ENCODE measurements at regions not wholly inside any gene's neighbourhood (a gene's known extent, or its start where the extent isn't known, plus 50 kb on each side); places are given as distances from the start of the nearest gene placed in this dataset.
A peak's percentile ranks its signal among the peaks of the same experiment; 100 is the strongest.
"Not testable (repeated sequence)": the region's sequence is repeated elsewhere in the genome, so short reads cannot be mapped to it uniquely, and the experiment has no call there.

DNA sequence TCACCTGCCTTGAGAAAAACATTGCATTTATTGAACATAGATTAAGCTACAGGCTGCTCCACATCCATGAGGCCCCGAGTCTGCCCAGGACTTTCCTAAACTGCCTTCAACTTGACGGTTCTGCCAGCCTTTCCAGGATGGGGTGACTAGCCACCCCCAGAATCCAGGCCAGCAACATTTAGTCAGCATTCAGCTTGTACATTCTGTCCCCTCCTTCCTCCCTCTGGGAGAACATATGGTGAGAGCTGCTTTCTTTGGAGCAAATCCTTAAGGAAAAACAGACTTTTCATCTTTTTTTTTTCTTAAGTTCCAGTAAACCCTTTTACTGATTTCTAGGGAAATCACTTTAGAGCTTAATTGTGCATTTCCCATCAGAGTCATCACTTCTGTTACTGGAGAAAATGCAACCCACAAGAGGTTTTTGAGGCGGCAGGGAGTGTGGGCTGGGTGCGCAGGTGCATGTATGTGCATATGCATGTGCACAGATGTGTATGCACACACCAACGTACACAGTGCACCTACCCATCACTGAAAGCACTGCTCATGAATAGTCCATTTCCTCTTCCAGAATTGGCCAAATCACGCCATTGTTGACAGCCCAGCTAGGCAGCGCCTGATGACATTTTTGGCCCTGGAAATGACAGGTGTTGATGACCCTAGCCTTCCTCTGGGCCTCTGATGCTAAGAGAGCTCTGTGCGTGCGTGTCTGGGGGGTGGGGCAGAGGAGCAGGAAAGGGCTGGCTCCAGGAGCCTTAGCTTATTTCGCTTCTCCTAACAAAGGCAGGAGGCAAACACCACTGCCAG is 145.6 kb downstream of the HSD17B3 start:
- DNase-seq: no peak

DNA sequence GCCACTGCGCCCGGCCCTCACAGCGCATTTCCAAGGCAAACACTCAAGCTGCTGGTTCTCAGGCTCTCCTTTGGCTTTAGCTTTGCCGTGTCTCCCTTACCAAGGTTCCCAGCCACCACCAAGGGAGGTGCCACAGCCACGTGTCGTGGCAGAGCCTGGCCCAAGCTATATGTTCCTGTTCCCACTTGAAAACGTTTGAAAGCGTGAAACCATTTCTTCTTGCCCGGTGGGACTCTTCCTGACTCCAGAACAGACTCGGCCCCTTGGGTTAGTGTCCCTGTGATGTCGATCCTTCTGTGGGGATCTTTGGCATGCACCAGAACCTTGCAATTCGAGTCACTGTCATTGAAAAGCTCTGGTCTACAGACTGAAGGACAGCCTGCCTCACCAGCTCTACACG is 147.9 kb downstream of the HSD17B3 start:
- no peak for DNase-seq

DNA sequence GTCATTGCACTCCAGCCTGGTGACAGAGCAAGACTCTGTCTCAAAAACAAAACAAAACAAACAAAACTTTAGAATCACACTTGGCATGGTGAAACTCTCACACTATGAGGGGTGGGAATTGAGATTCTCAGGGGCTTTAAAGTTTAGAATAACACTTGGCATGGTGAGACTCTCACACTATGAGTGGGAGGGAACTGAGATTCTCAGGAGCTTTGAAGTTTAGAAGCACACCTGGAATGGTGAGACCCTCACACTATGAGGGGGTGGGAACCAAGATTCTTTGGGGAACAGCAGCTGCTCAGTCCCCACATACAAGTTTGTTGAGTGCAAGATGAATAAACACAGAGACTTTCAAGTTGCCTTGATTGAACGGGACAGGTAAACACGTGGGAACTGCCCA is 149.4 kb downstream of the HSD17B3 start:
- DNase-seq: no peak

DNA sequence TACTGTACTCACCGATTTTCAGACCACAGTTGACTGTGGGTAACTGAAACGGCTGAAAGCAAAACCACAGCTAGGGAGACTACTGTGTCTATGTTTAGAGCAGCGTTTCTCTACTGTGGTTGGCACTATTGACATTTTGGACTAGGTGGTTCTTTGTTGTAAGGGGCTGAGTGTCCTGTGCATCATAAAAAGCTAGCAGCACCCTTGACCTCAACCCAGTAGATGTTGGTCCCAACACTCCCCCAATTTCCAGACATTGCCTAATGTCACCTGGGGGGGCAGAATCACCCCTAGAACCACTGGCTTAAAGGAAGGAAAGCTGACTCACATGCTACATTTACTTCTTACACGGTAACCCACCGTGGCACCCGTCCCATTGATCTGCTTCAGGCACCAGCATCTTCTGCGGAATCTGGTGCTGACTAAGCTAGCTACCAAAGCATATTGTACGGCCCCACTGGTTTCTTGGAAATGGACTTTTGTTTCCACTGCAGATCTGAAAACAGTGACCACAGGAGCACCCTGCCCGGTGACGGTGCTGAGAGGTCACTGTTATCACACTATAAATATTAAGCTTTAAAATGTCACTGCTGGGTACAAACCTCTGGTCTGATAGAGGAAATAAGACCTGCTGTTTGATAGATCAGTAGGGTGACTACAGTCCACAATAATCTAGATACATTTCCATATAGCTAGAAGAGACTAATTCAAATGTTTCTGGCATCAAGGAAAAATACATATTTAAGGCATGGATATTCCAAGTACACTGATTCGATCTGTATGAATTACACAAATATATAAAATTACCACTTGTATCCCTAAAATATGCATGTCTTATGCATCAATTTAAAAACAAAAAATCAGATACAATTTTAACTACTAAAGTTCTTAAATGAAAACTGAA is 151.4 kb downstream of the HSD17B3 start:
- no peak for DNase-seq

DNA sequence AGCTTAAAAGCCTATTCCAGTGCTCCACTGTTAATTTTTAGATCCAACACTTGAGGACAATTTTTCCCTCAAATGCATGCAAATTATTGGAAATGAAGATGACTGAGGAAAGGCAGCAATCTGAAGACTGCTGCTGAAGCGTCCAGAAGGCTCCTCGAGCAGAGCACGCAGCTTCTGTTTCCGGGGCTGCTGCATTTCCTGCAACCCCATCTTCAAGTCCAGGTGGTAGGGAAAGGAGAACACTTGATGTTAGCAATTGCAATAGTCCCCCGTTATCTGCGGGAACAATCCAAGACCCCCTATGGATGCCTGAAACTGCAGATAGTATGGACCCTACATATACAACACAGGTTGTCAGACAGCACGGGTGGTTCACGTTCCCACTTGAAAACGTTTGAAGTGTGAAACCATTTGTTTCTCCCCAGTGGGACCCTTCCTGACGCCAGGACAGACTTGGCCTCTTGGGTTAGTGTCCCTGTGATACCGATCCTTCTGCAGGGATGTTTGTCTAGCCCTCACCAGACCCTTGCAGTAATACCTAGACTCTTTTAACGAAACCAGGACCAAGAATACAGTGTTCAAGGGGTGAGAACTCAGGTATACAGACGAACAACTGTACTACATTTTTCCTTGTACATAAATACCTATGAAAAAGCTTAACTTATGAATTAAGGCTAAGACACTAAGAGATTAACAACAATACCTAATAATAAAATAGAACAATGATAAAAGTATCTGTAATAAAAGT is 152.3 kb downstream of the HSD17B3 start:
- no peak for DNase-seq

DNA sequence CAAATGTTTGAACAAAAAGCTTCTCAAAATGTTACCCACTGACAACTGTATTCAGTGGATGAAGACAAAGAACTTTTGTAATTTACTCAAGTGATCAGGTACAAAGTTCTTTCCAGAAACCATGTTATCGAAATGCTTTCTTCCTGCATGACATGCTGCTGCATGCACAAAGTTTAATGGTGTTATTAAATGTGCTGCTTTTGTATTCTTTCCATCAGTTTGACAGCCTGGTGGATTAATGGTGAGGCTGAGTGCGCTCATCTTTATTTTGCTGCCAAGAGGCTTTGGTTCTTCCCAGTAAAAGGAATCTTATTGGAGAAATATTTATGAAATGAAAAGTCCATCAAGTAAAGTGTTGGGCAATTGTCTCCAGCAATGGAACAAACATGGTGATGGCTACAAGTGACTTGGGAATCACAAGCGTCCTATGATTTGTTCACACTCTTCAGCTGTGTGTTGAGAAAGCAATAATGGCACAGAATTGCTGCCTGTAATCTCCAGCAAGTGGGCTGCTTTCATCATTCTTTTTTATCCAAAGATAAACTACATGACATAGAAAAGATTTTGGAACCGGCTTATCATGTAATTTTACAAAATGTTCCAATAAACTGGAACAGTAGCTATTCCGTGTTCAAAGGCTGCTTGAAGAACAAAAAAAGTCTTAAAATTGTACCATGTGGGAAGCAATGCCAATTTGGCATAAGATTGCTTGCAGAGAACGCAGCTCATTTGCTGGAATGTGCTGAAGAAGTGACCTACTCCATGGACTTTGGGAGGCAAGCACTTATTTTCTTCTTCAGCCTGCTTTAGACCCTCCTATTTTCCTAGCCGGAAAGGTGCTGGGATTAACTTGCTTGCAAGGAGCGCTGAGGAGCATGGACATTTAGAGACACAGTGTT is 153.1 kb downstream of the HSD17B3 start:
- no peak for DNase-seq

DNA sequence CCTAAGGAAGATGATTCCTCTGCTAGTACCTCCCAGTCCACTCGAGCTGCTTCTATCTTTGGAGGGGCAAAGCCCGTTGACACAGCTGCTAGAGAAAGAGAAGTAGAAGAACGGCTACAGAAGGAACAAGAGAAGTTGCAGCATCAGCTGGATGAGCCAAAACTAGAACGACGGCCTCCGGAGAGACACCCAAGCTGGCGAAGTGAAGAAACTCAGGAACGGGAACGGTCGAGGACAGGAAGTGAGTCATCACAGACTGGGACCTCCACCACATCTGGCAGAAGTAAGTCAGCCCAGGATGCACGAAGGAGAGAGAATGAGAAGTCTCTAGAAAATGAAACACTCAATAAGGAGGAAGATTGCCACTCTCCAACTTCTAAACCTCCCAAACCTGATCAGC is 154.9 kb downstream of the HSD17B3 start:
- DNase-seq: not testable (repeated sequence)

DNA sequence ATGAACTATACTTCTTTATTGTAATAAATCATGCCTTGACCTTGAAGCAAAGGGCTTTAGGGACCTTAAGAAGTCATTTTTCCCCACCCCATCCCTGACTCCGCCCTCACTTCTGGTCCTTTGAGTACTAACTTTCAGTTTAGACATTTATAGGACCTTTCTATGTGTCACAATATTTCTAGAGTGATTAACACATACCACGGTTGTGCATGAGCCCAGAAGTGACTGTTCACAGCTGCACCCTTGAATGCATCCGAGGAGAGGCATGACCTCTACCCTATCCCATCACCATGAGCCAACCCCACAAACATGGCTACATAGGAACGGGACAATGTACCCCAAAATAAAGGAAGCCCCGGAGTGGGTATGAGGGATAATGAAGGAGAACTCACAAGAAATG is 160.3 kb downstream of the HSD17B3 start:
- no peak for DNase-seq

DNA sequence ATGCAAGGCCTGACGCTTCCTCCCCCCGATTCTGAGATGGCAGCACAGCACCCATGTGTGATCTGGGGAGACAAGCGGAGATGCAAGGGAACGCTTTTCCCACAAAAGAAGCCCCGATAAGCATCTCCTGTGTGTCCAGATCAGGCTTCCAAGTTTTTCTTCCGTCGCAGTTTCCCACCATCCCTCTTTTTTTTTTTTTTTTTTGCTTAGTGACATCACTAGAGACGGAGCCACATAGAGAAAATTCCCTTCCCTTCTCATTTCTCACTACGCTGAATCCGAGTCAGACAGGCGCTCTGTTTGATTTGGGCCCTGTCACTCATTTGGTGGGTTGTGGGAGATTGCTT is 160.9 kb downstream of the HSD17B3 start:
- DNase-seq: no peak

DNA sequence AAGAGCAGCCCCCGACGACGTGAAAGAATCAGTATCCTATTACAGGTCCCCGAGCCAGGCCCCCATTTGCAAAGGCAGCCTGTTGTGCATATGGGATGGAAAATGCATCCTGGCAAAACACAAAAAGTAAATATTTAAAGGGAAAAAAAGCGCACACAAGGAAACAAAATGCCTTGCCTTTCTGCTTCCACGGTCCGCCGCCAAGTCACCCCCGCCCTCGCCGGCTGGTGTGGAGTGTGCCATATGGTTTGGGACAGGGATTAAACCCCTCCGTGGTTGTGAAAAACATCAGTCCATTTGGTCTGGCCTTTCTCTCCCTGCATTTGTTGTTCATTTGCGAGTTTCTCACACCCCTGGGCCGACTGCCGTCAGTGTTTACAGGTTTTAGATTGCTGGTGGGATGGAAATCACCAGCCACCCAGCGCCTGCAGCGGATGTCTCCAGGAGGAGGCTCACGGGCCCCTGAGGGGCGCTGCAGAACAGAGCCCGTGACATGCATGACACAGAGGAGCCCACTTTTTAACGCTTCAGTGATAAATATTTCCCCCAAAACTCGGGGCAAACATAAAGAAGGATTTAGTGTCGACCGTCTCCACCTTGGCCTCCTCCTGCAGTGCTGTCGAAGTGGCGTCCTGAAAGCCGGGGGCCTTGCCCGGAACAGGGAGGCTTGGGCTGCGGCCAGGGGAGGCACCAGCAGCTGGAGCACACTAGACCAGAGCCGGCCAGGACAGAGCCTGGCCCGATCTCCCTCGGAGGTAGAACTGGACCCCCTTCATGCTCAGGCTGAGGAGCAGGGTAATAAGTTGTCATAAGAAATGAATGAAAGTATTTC is 161.5 kb downstream of the HSD17B3 start:
- DNase-seq: no peak

DNA sequence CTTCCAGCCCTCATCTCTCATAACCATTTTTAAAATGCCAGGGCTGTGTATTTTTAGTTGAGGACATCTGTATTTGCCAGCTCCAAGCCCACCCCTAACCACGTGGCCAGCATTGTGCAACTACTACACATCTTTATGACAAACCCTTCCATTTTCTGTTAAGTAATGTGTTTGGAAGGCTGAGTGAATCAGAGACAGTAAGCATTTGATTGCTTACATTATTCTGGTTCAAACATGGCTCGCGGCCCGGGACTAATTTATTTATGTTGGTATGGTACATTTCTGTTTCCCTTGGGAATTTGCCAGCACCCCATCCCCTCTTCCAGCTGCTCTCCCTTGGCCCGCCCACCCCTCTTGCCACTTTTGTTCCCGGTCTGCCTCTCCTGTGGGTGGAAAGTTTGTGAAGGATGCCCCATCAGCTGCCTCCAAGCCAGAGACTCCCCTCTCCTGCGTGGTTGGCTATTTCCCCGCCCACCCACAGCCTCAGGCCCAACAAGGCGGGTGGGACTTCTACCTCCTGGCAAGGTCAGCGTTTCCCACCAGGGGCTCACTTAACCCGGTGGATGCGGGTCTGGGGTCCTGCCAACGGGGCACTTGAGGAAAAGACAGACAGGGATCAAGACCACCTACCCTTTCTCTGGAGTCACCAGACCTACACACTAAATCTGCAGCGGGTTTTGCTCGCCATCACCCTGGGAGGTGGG is 162.2 kb downstream of the HSD17B3 start:
- peak; percentile 25 for DNase-seq

DNA sequence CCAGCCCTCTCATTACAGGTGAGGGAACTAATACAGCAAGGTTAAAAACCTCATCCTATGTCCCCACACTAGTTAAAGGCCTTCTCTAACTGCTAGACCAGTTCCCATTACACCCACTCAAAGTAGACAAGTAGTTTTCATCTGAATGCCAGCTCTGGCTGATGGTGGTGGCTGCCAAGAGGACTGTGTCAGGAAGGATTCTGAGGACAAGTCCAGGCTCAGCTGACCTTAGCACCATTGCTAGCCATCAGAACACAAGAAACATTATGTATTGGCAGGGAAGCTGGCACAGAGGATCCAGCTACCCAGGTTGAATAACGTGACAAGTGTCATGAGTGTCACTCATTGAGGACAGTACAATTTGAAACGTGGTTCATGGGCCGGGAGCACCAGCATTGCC is 163.4 kb downstream of the HSD17B3 start:
- DNase-seq: no peak

DNA sequence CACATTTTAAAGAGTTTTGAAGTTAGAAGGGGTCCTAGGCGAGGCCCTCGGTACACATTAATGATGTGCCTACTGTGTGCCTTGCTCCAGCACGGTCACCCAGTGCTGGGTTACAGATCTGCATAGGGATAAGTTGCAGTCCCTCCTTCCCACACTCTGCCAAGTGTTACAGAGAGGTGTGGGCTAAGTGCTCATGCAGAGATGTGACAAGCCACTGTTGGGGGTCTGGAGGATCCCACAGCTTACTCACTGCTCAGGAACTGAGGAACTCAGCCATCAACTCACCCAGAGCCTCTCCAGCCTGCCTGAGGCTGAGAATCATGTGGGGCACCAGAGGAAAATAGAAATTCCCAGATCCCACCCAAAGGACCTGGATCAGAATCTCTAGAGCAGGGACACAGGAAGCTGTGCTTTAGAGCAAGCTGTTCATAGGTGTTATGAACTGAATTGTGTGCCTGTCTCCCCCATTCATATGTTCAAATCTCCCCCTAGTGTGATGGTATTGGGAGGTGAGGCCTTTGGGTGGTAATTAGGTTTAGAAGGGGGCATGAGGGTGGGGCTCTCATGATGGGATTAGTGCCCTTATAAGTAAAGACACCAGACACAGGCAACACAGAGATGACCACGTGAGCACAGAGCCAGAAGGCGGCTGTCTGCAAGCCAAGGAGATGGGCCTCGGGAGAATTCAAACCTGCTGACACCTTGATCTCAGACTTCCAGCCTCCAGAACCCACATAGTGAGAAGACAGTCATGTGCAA is 164.1 kb downstream of the HSD17B3 start:
- no peak for DNase-seq

DNA sequence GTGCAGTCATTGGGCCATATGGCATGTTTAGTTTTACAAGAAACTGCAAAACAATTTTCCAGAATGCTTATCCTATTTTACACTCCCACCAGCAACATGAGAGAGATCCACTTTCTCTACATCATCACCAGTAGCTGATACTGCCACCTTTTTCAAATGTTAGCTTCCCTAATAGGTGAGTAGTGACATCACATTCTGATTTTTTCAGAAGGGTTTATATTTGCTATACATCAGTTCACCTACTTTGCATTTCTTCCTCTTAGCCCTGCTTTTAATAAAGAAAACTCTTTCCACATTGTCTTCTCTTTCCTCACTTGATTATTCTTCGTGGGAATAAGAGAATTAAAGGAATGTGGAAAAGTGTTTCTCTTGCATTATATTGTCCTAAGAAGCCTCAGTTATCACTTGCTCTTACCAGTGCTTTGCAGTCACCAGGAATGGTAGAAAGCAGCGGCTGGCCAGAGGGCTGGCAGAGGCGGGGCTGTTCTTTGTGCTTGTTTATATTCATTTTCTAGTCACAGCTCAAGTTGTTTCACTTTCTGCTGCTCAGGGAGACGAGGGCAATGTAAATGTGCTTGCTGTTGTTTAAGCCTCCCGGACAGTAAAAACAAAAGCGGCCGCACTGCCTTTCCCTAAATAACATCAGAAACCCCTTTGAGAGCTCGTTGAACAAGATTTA is 164.8 kb downstream of the HSD17B3 start:
- peak; percentile 23 for DNase-seq

DNA sequence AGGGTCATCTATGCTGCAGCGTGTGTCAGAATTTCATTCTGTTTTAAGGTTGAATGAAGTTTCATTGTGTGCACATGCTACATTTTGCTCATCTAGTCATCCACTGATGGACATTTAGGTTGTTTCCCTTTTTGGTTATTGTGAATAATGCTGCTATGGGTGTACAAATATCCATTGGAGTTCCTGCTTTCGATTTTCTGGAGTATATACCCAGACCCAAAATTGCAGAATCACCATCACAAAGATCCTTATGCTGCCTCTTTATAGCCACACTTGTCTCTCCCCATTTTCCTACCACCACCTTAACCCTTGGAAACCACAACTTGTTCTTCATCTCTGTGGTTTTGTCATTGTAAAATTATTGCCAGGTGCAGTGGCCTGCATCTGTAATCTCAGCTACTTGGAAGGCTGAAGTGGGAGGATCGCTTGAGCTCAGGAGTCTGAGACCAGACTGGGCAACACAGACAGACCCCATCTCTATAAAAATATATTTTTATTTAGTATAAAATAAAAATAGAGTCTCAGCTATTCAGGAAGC is 166.2 kb downstream of the HSD17B3 start:
- DNase-seq: no peak

DNA sequence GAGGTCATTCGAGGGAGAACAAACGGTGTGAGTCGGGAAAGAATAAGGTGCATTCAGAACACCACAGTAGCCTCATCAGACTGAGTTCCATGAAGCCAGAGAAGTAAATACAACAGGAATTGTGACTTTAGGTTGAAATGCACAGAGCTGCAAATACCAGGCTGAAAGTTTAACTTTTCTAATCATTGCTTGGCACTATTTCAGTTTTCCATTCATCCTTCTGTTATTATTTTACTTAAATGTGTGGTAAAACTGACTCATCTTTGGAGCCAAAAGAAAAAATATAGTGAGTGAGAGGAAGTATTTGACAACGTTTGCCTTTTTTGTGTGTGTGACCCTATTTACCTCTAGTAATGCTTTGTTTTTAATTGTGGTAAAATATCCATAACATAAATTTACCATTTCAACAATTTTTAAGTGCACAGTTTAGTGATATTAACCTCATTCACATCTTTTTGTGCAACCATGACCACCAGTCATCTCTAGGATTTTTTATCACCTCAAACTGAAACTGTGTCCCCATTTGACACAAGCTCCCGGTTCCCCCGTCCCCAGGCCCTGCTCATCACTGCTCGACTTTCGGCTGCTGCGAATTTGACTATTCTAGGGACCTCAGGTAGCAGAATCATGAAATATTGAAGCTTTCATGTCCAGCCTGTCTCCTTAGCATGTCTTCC is 166.8 kb downstream of the HSD17B3 start:
- DNase-seq: peak; percentile 14

DNA sequence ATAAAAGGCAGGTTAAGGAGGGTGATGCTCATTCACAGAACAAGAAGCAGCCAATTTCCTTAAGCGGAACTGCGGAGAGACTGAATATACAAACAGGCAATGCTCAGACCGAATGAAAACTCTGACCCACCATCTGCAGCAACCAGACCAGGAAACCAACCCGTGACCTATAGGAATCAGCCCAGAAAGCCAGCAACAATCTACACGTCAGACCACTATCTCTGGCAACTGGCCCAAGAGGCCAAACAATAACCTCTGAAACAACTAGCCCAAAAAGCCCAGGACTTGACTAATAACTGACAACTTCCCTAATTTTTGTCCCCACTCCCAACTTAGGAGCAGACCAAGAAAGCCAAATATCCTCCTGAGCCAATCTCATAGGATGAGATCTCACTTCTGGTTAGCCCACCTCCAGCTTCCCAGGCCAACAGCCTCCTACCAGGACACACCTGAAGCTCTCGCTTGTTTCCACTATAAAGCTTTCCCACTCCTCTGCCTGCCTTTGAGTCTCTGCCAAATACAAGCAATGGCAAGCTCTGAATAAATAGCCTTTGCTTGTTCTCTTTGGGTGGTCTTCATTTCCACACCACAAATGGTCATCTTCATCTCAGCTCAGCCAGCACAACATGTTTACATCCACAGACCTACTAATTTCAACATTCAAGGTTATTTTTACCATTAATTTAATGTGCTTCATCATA is 168.5 kb downstream of the HSD17B3 start:
- DNase-seq: no peak

DNA sequence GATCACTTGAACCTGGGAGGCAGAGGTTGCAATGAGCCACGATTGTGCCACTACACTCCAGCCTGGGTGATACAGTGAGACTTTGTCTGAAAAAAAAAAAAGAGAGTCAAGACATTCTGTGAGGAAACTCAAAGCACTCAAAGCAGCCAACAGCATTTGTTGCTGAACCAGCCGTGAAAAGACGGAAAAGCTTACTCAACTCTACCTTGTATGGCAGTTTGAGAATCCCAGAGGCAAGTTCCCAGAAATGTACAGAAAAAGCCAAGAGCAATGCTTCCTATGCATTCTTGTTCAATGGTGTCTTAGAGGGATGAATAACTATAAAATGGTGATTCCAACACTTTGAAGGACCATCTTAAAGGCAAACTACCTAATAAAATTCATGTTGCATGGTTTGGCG is 170.2 kb downstream of the HSD17B3 start:
- no peak for DNase-seq

All from amniotic stem cell (primary cell).